ENCODE measurements at regions not wholly inside any gene's neighbourhood (a gene's known extent, or its start where the extent isn't known, plus 50 kb on each side); places are given as distances from the start of the nearest gene placed in this dataset.

DNA sequence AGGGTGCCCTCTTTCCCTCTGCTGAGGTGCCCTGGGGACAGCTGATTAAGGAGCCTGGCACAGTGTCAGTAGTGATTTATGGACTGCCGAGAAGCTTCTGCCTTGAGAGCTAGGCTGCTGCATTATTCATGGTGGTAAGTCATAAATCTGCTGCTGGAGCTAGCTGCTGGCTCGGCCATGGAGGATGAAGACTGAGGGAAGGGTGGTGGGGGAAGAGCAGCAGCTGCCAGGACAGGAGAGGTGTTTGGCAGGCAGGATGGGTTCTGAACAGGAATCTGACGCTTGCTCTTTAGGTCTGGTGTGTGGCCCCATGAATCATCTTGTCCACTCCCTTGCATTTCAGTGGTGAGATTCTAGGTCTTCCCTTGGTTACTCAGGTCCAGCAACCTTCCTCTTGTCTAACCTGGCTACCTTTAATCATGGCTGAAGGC, 296.3 kb downstream of the DYSF start:
- FAIRE-seq (no peak), ATAC-seq (no peak)
- in situ Hi-C loops (cut with MboI), result no loop called here

More for the DNA sequence above, 296.3 kb downstream of the DYSF start:
- ChIA-PET POLR2A (interaction anchor here (0.7 to 0.8 kb wide), 2 partner anchors 135 to 156 kb away, joined by 3 read pairs; no protein-coding TSS in a partner anchor), CTCF (ENCODE audit: low intra/inter-chr PET ratio) (no interaction called here)
- no peak overlapping the region for H3K4me2 ChIP-seq (ENCODE audit: insufficient read depth, low read length)
- no peaks in the 10 kb centered on the region for H3K36me3 ChIP-seq (ENCODE audit: control insufficient read depth, insufficient read depth, low read length)
- intact Hi-C loops (cut with micrococcal nuclease), result no loop called here
- no peak overlapping the region; the same call in 1 of the 2 replicates for H2AFZ ChIP-seq (ENCODE audit: low read depth, low read length)
- no peaks in the 10 kb centered on the region for H3K9me1 ChIP-seq (ENCODE audit: control insufficient read depth, insufficient read depth, low read length)
- H3K9ac ChIP-seq (ENCODE audit: insufficient read depth in 1 of 2, low read depth in 2 of 2, low read length in 2 of 2), result peak overlapping the region in 1 of 2 experiments; percentile 81; a peak in 1 of 4 replicates
- H4K20me1 ChIP-seq (replicated peaks; ENCODE audit: control insufficient read depth, insufficient read depth, low read length), result no peaks in the 10 kb centered on the region
- H3K9me3 ChIP-seq (replicated peaks; ENCODE audit: control insufficient read depth, insufficient read depth, low read depth, low read length), result no peaks in the 10 kb centered on the region
- no TSS peak for BruUV-seq (replicated peaks)
- no peaks in the 10 kb centered on the region for H3K79me2 ChIP-seq (ENCODE audit: control insufficient read depth, insufficient read depth, low read length)
- peaks cover 23 to 33% of the 10 kb centered on the region in 2 experiments for H3K4me1 ChIP-seq (replicated peaks in 1 of 2; ENCODE audit: control insufficient read depth in 2 of 2, insufficient read depth in 2 of 2, low read length in 2 of 2)
- H3K27me3 ChIP-seq (ENCODE audit: control insufficient read depth in 2 of 2, insufficient read depth in 2 of 2, low read length in 2 of 2), result no peaks in the 10 kb centered on the region
- DNase-seq (ENCODE audit: extremely low read depth in 1 of 4, low spot score in 3 of 4), result no peak
- H3K27ac ChIP-seq (ENCODE audit: extremely low read depth, low read depth, low read length), result no peak overlapping the region
- H3K4me3 ChIP-seq, result no peak overlapping the region
- no peak for TF ChIP-seq DIDO1 (tag; IDR thresholded peaks at IDR 0.05; ENCODE audit: low read depth)
- TF ChIP-seq, protein P1, sequence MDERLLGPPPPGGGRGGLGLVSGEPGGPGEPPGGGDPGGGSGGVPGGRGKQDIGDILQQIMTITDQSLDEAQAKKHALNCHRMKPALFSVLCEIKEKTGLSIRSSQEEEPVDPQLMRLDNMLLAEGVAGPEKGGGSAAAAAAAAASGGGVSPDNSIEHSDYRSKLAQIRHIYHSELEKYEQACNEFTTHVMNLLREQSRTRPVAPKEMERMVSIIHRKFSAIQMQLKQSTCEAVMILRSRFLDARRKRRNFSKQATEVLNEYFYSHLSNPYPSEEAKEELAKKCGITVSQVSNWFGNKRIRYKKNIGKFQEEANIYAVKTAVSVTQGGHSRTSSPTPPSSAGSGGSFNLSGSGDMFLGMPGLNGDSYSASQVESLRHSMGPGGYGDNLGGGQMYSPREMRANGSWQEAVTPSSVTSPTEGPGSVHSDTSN (CRISPR knock-in tag; IDR thresholded peaks at IDR 0.05; ENCODE audit: low read depth), result no peak
- TF ChIP-seq, protein P1 (tag; conservative IDR thresholded peaks at IDR 0.05; ENCODE audit: low read depth), result peak; percentile 93
- TF ChIP-seq, protein P2, sequence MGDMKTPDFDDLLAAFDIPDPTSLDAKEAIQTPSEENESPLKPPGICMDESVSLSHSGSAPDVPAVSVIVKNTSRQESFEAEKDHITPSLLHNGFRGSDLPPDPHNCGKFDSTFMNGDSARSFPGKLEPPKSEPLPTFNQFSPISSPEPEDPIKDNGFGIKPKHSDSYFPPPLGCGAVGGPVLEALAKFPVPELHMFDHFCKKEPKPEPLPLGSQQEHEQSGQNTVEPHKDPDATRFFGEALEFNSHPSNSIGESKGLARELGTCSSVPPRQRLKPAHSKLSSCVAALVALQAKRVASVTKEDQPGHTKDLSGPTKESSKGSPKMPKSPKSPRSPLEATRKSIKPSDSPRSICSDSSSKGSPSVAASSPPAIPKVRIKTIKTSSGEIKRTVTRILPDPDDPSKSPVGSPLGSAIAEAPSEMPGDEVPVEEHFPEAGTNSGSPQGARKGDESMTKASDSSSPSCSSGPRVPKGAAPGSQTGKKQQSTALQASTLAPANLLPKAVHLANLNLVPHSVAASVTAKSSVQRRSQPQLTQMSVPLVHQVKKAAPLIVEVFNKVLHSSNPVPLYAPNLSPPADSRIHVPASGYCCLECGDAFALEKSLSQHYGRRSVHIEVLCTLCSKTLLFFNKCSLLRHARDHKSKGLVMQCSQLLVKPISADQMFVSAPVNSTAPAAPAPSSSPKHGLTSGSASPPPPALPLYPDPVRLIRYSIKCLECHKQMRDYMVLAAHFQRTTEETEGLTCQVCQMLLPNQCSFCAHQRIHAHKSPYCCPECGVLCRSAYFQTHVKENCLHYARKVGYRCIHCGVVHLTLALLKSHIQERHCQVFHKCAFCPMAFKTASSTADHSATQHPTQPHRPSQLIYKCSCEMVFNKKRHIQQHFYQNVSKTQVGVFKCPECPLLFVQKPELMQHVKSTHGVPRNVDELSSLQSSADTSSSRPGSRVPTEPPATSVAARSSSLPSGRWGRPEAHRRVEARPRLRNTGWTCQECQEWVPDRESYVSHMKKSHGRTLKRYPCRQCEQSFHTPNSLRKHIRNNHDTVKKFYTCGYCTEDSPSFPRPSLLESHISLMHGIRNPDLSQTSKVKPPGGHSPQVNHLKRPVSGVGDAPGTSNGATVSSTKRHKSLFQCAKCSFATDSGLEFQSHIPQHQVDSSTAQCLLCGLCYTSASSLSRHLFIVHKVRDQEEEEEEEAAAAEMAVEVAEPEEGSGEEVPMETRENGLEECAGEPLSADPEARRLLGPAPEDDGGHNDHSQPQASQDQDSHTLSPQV (IDR thresholded peaks at IDR 0.05), result no peak
- TF ChIP-seq, protein P3, sequence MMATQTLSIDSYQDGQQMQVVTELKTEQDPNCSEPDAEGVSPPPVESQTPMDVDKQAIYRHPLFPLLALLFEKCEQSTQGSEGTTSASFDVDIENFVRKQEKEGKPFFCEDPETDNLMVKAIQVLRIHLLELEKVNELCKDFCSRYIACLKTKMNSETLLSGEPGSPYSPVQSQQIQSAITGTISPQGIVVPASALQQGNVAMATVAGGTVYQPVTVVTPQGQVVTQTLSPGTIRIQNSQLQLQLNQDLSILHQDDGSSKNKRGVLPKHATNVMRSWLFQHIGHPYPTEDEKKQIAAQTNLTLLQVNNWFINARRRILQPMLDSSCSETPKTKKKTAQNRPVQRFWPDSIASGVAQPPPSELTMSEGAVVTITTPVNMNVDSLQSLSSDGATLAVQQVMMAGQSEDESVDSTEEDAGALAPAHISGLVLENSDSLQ (IDR thresholded peaks at IDR 0.05), result peak; percentile 72
- TF ChIP-seq MEIS2 (IDR thresholded peaks at IDR 0.05; ENCODE audit: partially characterized antibody), result peak; percentile 78
- 33% methylated on average over 3 of the region's 3 CpGs for WGBS (ENCODE audit: insufficient coverage, low coverage, missing lambda C conversion rate)

All from K562 (cell line).